ENCODE measurements at regions not wholly inside any gene's neighbourhood (a gene's known extent, or its start where the extent isn't known, plus 50 kb on each side); places are given as distances from the start of the nearest gene placed in this dataset.

DNA sequence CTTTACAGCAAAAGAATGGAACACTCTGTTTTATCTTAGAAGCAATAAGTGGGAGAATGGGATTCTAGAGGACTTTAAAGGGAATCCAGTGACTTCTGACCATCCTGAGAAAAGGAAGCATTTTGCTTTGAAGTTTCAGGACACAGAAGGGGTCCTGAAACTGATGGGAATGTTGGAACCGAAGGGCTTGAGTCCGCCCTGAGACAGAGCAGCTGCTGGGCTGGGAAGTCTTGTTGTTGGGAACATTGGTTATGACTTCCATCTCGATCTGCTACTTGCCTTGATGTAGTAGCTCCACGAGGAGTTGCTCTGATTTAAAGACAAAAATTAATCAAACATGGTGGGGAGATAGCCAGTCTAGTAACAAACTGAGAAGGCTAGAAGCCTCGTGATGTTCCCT lies 177.6 kb downstream of the JCAD start:
- Histone ChIP-seq H4K20me1 (ENCODE audit: insufficient read depth) (no peaks in the 10 kb centered on the region), H3K9ac (no peak overlapping the region), H3K4me3 (no peak overlapping the region), H3K27ac (no peak overlapping the region), H3K9me2 (ENCODE audit: insufficient read depth) (no peaks in the 10 kb centered on the region), H3K36me3 (ENCODE audit: low read depth) (no peaks in the 10 kb centered on the region), H3K4me2 (ENCODE audit: unreplicated experiment) (no peak overlapping the region), H2AFZ (no peak overlapping the region), H3K27me3 (replicated peaks; ENCODE audit: insufficient read depth) (peaks cover 81% of the 10 kb centered on the region), H3K9me3 (ENCODE audit: low read depth) (no peaks in the 10 kb centered on the region), H3F3A (ENCODE audit: insufficient read depth) (no peaks in the 10 kb centered on the region), H3K79me2 (ENCODE audit: insufficient read depth) (no peaks in the 10 kb centered on the region), H3K4me1 (ENCODE audit: insufficient read depth) (no peaks in the 10 kb centered on the region)
- no peak for DNase-seq
- TF ChIP-seq EZH2phosphoT487 (IDR thresholded peaks at IDR 0.05; ENCODE audit: insufficient read depth, low read depth) (no peak), EZH2 (IDR thresholded peaks at IDR 0.05; ENCODE audit: insufficient read depth, poor library complexity, severe bottlenecking) (no peak)
- in situ Hi-C loops (cut with MboI) = no loop called here
- 24 to 25% methylated on average over 5 of the region's 5 CpGs for WGBS, 2 experiments (ENCODE audit: low coverage in 1 of 2, low lambda C conversion rate in 2 of 2, missing lambda C conversion rate in 2 of 2)

DNA sequence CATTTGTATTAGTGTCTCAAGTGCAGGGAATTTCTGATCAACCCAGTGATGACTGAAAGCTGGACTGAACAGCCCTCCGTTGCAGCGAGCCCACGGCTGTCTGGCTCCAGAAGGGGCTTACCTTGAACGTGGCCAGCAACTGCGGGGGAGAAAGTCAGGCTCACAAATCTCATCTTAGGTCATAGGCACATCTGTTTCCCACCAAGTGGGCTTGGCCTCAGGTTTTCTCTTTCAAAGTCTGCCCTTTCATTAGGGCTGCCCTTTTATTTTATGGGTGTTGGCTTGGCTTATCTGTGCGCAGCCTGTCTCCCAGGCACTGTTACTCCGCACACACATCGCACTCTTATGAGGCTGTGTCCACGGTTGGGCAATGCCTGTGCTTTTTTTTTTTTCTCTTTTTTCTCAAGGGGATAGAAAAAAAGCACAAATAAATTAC lies 178.0 kb downstream of the JCAD start:
- Histone ChIP-seq H3K27me3 (replicated peaks; ENCODE audit: insufficient read depth) (peaks cover 85% of the 10 kb centered on the region), H3K9ac (no peak overlapping the region), H3K9me3 (ENCODE audit: low read depth) (no peaks in the 10 kb centered on the region), H3F3A (ENCODE audit: insufficient read depth) (no peaks in the 10 kb centered on the region), H4K20me1 (ENCODE audit: insufficient read depth) (no peaks in the 10 kb centered on the region), H3K4me2 (ENCODE audit: unreplicated experiment) (no peak overlapping the region), H3K79me2 (ENCODE audit: insufficient read depth) (no peaks in the 10 kb centered on the region), H3K27ac (no peak overlapping the region), H3K36me3 (ENCODE audit: low read depth) (no peaks in the 10 kb centered on the region), H3K4me1 (ENCODE audit: insufficient read depth) (no peaks in the 10 kb centered on the region), H2AFZ (no peak overlapping the region), H3K9me2 (ENCODE audit: insufficient read depth) (no peaks in the 10 kb centered on the region), H3K4me3 (no peak overlapping the region)
- no peak for TF ChIP-seq EZH2phosphoT487 (IDR thresholded peaks at IDR 0.05; ENCODE audit: insufficient read depth, low read depth)
- TF ChIP-seq EZH2 (IDR thresholded peaks at IDR 0.05; ENCODE audit: insufficient read depth, poor library complexity, severe bottlenecking) = no peak
- no peak for DNase-seq
- WGBS, 2 experiments (ENCODE audit: low coverage in 1 of 2, low lambda C conversion rate in 2 of 2, missing lambda C conversion rate in 2 of 2) = 10 to 13% methylated on average over 9 of the region's 9 CpGs
- in situ Hi-C loops (cut with MboI) = no loop called here

DNA sequence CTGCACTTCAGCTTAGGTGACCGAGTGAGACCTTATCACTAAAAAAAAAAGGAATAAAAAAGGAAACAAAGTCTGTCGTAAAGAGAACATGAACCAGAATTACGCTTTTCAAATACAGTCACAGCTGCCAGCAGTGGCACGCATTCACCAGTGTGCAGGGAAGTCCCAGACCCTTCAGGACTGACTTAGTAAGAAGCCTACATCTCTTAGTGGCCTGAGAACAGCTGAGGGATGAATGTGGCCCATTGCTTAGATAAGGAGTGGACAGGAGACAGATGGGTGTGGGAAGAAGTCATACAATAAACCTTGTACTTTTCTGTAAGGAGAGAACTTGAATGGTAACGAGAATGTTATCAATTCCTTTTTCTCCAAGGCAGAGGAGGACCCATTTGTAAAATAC lies 178.5 kb downstream of the JCAD start:
- Histone ChIP-seq H3K4me2 (ENCODE audit: unreplicated experiment) (no peak overlapping the region), H4K20me1 (ENCODE audit: insufficient read depth) (no peaks in the 10 kb centered on the region), H3K4me1 (ENCODE audit: insufficient read depth) (no peaks in the 10 kb centered on the region), H3K9ac (no peak overlapping the region), H3K9me2 (ENCODE audit: insufficient read depth) (no peaks in the 10 kb centered on the region), H3K27ac (no peak overlapping the region), H2AFZ (no peak overlapping the region), H3F3A (ENCODE audit: insufficient read depth) (no peaks in the 10 kb centered on the region), H3K4me3 (no peak overlapping the region), H3K36me3 (ENCODE audit: low read depth) (no peaks in the 10 kb centered on the region), H3K79me2 (ENCODE audit: insufficient read depth) (no peaks in the 10 kb centered on the region), H3K27me3 (replicated peaks; ENCODE audit: insufficient read depth) (peaks cover 86% of the 10 kb centered on the region), H3K9me3 (ENCODE audit: low read depth) (no peaks in the 10 kb centered on the region)
- TF ChIP-seq EZH2phosphoT487 (IDR thresholded peaks at IDR 0.05; ENCODE audit: insufficient read depth, low read depth) = no peak
- no peak for TF ChIP-seq EZH2 (IDR thresholded peaks at IDR 0.05; ENCODE audit: insufficient read depth, poor library complexity, severe bottlenecking)
- in situ Hi-C loops (cut with MboI) = no loop called here
- DNase-seq = no peak
- WGBS, 2 experiments (ENCODE audit: low coverage in 1 of 2, low lambda C conversion rate in 2 of 2, missing lambda C conversion rate in 2 of 2) = 23 to 25% methylated on average over 5 of the region's 5 CpGs

GRCh38 chr10:29879862-29880261 lies 179.5 kb downstream of the JCAD start:
- Histone ChIP-seq H3K9ac (no peak overlapping the region), H4K20me1 (ENCODE audit: insufficient read depth) (no peaks in the 10 kb centered on the region), H3K4me2 (ENCODE audit: unreplicated experiment) (no peak overlapping the region), H3K27ac (no peak overlapping the region), H3K9me3 (ENCODE audit: low read depth) (no peaks in the 10 kb centered on the region), H3K4me1 (ENCODE audit: insufficient read depth) (no peaks in the 10 kb centered on the region), H3K79me2 (ENCODE audit: insufficient read depth) (no peaks in the 10 kb centered on the region), H2AFZ (no peak overlapping the region), H3K4me3 (no peak overlapping the region), H3K27me3 (replicated peaks; ENCODE audit: insufficient read depth) (peaks cover 85% of the 10 kb centered on the region), H3K9me2 (ENCODE audit: insufficient read depth) (no peaks in the 10 kb centered on the region), H3F3A (ENCODE audit: insufficient read depth) (no peaks in the 10 kb centered on the region), H3K36me3 (ENCODE audit: low read depth) (no peaks in the 10 kb centered on the region)
- TF ChIP-seq EZH2phosphoT487 (IDR thresholded peaks at IDR 0.05; ENCODE audit: insufficient read depth, low read depth) (no peak), EZH2 (IDR thresholded peaks at IDR 0.05; ENCODE audit: insufficient read depth, poor library complexity, severe bottlenecking) (no peak)
- DNase-seq = no peak
- in situ Hi-C loops (cut with MboI) = no loop called here
- 3 to 7% methylated on average over 4 of the region's 4 CpGs for WGBS, 2 experiments (ENCODE audit: low coverage in 1 of 2, low lambda C conversion rate in 2 of 2, missing lambda C conversion rate in 2 of 2)

- in situ Hi-C loops (cut with MboI) = no loop called here
- H3K27me3 ChIP-seq (replicated peaks; ENCODE audit: insufficient read depth) = peaks cover 84% of the 10 kb centered on the region
- H3K4me3 ChIP-seq = no peak overlapping the region
- no peaks in the 10 kb centered on the region for H3F3A ChIP-seq (ENCODE audit: insufficient read depth)
- no peaks in the 10 kb centered on the region for H3K9me3 ChIP-seq (ENCODE audit: low read depth)
- H3K9me2 ChIP-seq (ENCODE audit: insufficient read depth) = no peaks in the 10 kb centered on the region
- H3K79me2 ChIP-seq (ENCODE audit: insufficient read depth) = no peaks in the 10 kb centered on the region
- H3K9ac ChIP-seq = no peak overlapping the region
- no peaks in the 10 kb centered on the region for H3K36me3 ChIP-seq (ENCODE audit: low read depth)
- no peak overlapping the region for H3K4me2 ChIP-seq (ENCODE audit: unreplicated experiment)
- no peak for TF ChIP-seq EZH2phosphoT487 (IDR thresholded peaks at IDR 0.05; ENCODE audit: insufficient read depth, low read depth)
- TF ChIP-seq EZH2 (IDR thresholded peaks at IDR 0.05; ENCODE audit: insufficient read depth, poor library complexity, severe bottlenecking) = no peak
- H3K4me1 ChIP-seq (ENCODE audit: insufficient read depth) = no peaks in the 10 kb centered on the region
- 75% methylated on average over 10 of the region's 10 CpGs for WGBS, 2 experiments (ENCODE audit: low coverage in 1 of 2, low lambda C conversion rate in 2 of 2, missing lambda C conversion rate in 2 of 2)
- no peaks in the 10 kb centered on the region for H4K20me1 ChIP-seq (ENCODE audit: insufficient read depth)
- DNase-seq = no peak
- H2AFZ ChIP-seq = no peak overlapping the region
- no peak overlapping the region for H3K27ac ChIP-seq
Measured at GRCh38 chr10:29878492-29878891, 180.9 kb downstream of the JCAD start.

All from GM23248 (cell line).